ENCODE measurements at regions not wholly inside any gene's neighbourhood (a gene's known extent, or its start where the extent isn't known, plus 50 kb on each side); places are given as distances from the start of the nearest gene placed in this dataset.

GRCh38 chr14:39666386-39666785 is 234.2 kb upstream of the FBXO33 start:
- CTCF ChIA-PET: no interaction called here
- Histone ChIP-seq H3K27ac (no peak overlapping the region), H3K4me3 (no peak overlapping the region), H3K4me2 (no peak overlapping the region), H3K4me1 (no peaks in the 10 kb centered on the region), H3K9me3 (no peaks in the 10 kb centered on the region)
- TF ChIP-seq HOXB13 (CRISPR knock-in tag; IDR thresholded peaks at IDR 0.05; ENCODE audit: low read depth) (no peak), HOXB5 (CRISPR knock-in tag; IDR thresholded peaks at IDR 0.05) (no peak), ESRRA (IDR thresholded peaks at IDR 0.05; ENCODE audit: borderline replicate concordance, low read length) (no peak), RAD21 (conservative IDR thresholded peaks at IDR 0.05 in 1 of 2, IDR thresholded peaks at IDR 0.05 in 1 of 2) (no peak), SREBF2 (IDR thresholded peaks at IDR 0.05) (no peak)
- POLR2A ChIA-PET: no interaction called here
- DNase-seq (ENCODE audit: low read depth in 1 of 2, low spot score in 1 of 2) (no peak), ATAC-seq (no peak), FAIRE-seq (no peak)

DNA sequence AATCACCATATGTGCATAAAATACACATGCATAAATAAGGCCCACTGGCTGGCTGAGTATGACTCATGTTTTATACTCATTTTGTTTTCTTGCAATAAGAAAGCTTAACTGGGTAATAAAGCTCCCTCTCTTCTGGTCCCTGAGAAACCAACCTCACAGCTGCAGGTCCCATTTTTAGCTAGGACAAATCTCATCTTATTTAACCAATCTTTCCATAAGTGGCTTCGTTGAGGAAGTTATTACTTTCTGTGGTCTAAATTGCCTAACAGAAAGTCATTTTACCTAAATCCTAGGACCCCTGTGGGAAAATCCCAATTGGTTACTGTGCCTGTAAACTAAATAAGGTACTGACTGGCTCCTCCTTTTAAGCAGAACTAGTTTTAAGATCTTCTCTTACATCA is 232.8 kb upstream of the FBXO33 start:
- Histone ChIP-seq H3K4me2 (no peak overlapping the region), H3K27ac (no peak overlapping the region), H3K4me1 (no peaks in the 10 kb centered on the region), H3K4me3 (no peak overlapping the region), H3K9me3 (no peaks in the 10 kb centered on the region)
- no peak for TF ChIP-seq TFCP2L1 (CRISPR knock-in tag; IDR thresholded peaks at IDR 0.05)
- no peak for TF ChIP-seq ZC3H11A (IDR thresholded peaks at IDR 0.05)
- no peak for TF ChIP-seq POLR2AphosphoS2 (conservative IDR thresholded peaks at IDR 0.05; ENCODE audit: low read length)
- TF ChIP-seq ZFP36 (IDR thresholded peaks at IDR 0.05; ENCODE audit: borderline replicate concordance, partially characterized antibody): no peak
- no peak for TF ChIP-seq GATA3 (IDR thresholded peaks at IDR 0.05; ENCODE audit: borderline replicate concordance)
- no peak for TF ChIP-seq RFX5 (IDR thresholded peaks at IDR 0.05)
- TF ChIP-seq ZSCAN20 (CRISPR knock-in tag; IDR thresholded peaks at IDR 0.05): no peak
- no peak for TF ChIP-seq CBX8 (IDR thresholded peaks at IDR 0.05)
- TF ChIP-seq CHD2 (IDR thresholded peaks at IDR 0.05; ENCODE audit: low read length, partially characterized antibody): no peak
- TF ChIP-seq, protein P1, sequence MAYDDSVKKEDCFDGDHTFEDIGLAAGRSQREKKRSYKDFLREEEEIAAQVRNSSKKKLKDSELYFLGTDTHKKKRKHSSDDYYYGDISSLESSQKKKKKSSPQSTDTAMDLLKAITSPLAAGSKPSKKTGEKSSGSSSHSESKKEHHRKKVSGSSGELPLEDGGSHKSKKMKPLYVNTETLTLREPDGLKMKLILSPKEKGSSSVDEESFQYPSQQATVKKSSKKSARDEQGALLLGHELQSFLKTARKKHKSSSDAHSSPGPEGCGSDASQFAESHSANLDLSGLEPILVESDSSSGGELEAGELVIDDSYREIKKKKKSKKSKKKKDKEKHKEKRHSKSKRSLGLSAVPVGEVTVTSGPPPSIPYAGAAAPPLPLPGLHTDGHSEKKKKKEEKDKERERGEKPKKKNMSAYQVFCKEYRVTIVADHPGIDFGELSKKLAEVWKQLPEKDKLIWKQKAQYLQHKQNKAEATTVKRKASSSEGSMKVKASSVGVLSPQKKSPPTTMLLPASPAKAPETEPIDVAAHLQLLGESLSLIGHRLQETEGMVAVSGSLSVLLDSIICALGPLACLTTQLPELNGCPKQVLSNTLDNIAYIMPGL (CRISPR knock-in tag; IDR thresholded peaks at IDR 0.05; ENCODE audit: borderline replicate concordance): no peak
- TF ChIP-seq BCL3 (IDR thresholded peaks at IDR 0.05): no peak
- no peak for TF ChIP-seq KDM1A (IDR thresholded peaks at IDR 0.05; ENCODE audit: low read depth)
- TF ChIP-seq HOXB13 (CRISPR knock-in tag; IDR thresholded peaks at IDR 0.05; ENCODE audit: low read depth): no peak
- TF ChIP-seq HOXA7 (CRISPR knock-in tag; IDR thresholded peaks at IDR 0.05): no peak
- TF ChIP-seq, protein P2, sequence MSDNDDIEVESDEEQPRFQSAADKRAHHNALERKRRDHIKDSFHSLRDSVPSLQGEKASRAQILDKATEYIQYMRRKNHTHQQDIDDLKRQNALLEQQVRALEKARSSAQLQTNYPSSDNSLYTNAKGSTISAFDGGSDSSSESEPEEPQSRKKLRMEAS (IDR thresholded peaks at IDR 0.05): no peak
- TF ChIP-seq NPAS2 (CRISPR knock-in tag; IDR thresholded peaks at IDR 0.05; ENCODE audit: borderline replicate concordance): no peak
- TF ChIP-seq POLR2A (IDR thresholded peaks at IDR 0.05; ENCODE audit: low read length): no peak
- TF ChIP-seq MAFK (IDR thresholded peaks at IDR 0.05; ENCODE audit: partially characterized antibody): no peak
- TF ChIP-seq HOXB5 (CRISPR knock-in tag; IDR thresholded peaks at IDR 0.05): no peak
- TF ChIP-seq EHF (CRISPR knock-in tag; IDR thresholded peaks at IDR 0.05): no peak
- WGBS (ENCODE audit: missing lambda C conversion rate): 5% methylated on average over 1 of the region's 1 CpG
- ATAC-seq: no peak
- DNase-seq (ENCODE audit: low read depth in 1 of 2, low spot score in 1 of 2): no peak
- ChIA-PET CTCF (no interaction called here), POLR2A (no interaction called here)
- no peak for FAIRE-seq

GRCh38 chr14:39664646-39665045 is 232.4 kb upstream of the FBXO33 start:
- Histone ChIP-seq H3K4me1 (no peaks in the 10 kb centered on the region), H3K4me2 (no peak overlapping the region), H3K27ac (no peak overlapping the region), H3K9me3 (no peaks in the 10 kb centered on the region), H3K4me3 (no peak overlapping the region)
- DNase-seq (ENCODE audit: low read depth in 1 of 2, low spot score in 1 of 2) (no peak), FAIRE-seq (no peak), ATAC-seq (no peak)
- ChIA-PET CTCF (no interaction called here), POLR2A (no interaction called here)
- WGBS (ENCODE audit: missing lambda C conversion rate): 6% methylated on average over 1 of the region's 1 CpG
- no peak for TF ChIP-seq HOXB13 (CRISPR knock-in tag; IDR thresholded peaks at IDR 0.05; ENCODE audit: low read depth)
- no peak for TF ChIP-seq HDAC2 (IDR thresholded peaks at IDR 0.05)
- TF ChIP-seq, protein P3, sequence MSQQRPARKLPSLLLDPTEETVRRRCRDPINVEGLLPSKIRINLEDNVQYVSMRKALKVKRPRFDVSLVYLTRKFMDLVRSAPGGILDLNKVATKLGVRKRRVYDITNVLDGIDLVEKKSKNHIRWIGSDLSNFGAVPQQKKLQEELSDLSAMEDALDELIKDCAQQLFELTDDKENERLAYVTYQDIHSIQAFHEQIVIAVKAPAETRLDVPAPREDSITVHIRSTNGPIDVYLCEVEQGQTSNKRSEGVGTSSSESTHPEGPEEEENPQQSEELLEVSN (IDR thresholded peaks at IDR 0.05; ENCODE audit: borderline replicate concordance, low read depth): no peak
- no peak for TF ChIP-seq TP53 (CRISPR knock-in tag; IDR thresholded peaks at IDR 0.05)
- TF ChIP-seq RCOR1 (IDR thresholded peaks at IDR 0.05; ENCODE audit: low read depth, low read length): no peak
- TF ChIP-seq FOXS1 (CRISPR knock-in tag; IDR thresholded peaks at IDR 0.05): no peak
- TF ChIP-seq BCL3 (IDR thresholded peaks at IDR 0.05): no peak
- TF ChIP-seq RFX5 (IDR thresholded peaks at IDR 0.05): no peak
- no peak for TF ChIP-seq CHD2 (IDR thresholded peaks at IDR 0.05; ENCODE audit: low read length, partially characterized antibody)
- no peak for TF ChIP-seq EHF (CRISPR knock-in tag; IDR thresholded peaks at IDR 0.05)
- TF ChIP-seq RAD21 (conservative IDR thresholded peaks at IDR 0.05 in 1 of 2, IDR thresholded peaks at IDR 0.05 in 1 of 2): no peak

All from A549 (cell line).